Neural cell (in vitro differentiated cells): ENCODE measurements at regions not wholly inside any gene's neighbourhood (a gene's known extent, or its start where the extent isn't known, plus 50 kb on each side); places are given as distances from the start of the nearest gene placed in this dataset.
A peak's percentile ranks its signal among the peaks of the same experiment; 100 is the strongest.

Source experiments
- H2AFZ ChIP-seq: fragments of 200-600, 300-800 bp; sonication (generic), shearing (Covaris generic); 2 replicates; pipeline ENCODE4 v1.6.0; 2014; ENCODE audit warnings: low read depth, mild to moderate bottlenecking, antibody characterized with exemption, low read length, moderate library complexity
- H3F3A ChIP-seq: fragments of 200-600 bp; shearing (Covaris generic); 2 replicates; pipeline ENCODE4 v1.6.1; 2016; ENCODE audit warnings: mild to moderate bottlenecking, moderate library complexity, mixed read lengths, antibody characterized with exemption, low read length; ENCODE audit not compliant: insufficient read depth, poor library complexity, severe bottlenecking
- H3K27ac ChIP-seq: fragments of 200-600, 300-800 bp; sonication (generic), shearing (Covaris generic); 2 replicates; pipeline ENCODE4 v1.5.1; 2014; ENCODE audit warnings: mild to moderate bottlenecking, low read length, moderate library complexity
- H3K27me3 ChIP-seq: fragments of 300-800, 200-600 bp; sonication (generic), shearing (Covaris generic); 2 replicates; pipeline ENCODE4 v1.6.0; 2014; ENCODE audit warnings: mild to moderate bottlenecking, low read depth, low read length, moderate library complexity; ENCODE audit not compliant: insufficient read depth
- H3K36me3 ChIP-seq: fragments of 300-800, 200-600 bp; sonication (generic), shearing (Covaris generic); 2 replicates; pipeline ENCODE4 v1.5.1; 2014; ENCODE audit warnings: mild to moderate bottlenecking, antibody characterized with exemption, low read length, moderate library complexity; ENCODE audit not compliant: insufficient read depth
- H3K4me2 ChIP-seq: fragments of 300-800, 200-600 bp; sonication (generic), shearing (Covaris generic); 2 replicates; pipeline ENCODE4 v1.6.0; 2014; ENCODE audit warnings: mild to moderate bottlenecking, low read length
- H3K4me3 ChIP-seq: fragments of 300-800, 200-600 bp; sonication (generic), shearing (Covaris generic); 2 replicates; pipeline ENCODE4 v1.5.1; 2014; ENCODE audit warnings: mild to moderate bottlenecking, low read length, moderate library complexity
- H3K79me2 ChIP-seq: fragments of 200-600 bp; shearing (Covaris generic); replicated peaks from 2 replicates; pipeline ENCODE4 v1.6.0; 2014; ENCODE audit warnings: mild to moderate bottlenecking, low read length, moderate library complexity; ENCODE audit not compliant: insufficient read depth
- H3K9ac ChIP-seq: fragments of 300-800, 200-600 bp; sonication (generic), shearing (Covaris generic); 2 replicates; pipeline ENCODE4 v1.6.1; 2016; ENCODE audit warnings: mild to moderate bottlenecking, low read length, mixed read lengths
- H3K9me2 ChIP-seq: fragments of 200-600 bp; shearing (Covaris generic); 2 replicates; pipeline ENCODE4 v1.6.1; 2016; ENCODE audit warnings: mild to moderate bottlenecking, low read length, mixed read lengths; ENCODE audit not compliant: insufficient read depth
- H3K9me3 ChIP-seq: fragments of 200-600, 300-800 bp; sonication (generic), shearing (Covaris generic); 2 replicates; pipeline ENCODE4 v1.6.1; 2016; ENCODE audit warnings: mild to moderate bottlenecking, mixed run types, low read length, moderate library complexity, mixed read lengths
- H4K20me1 ChIP-seq: fragments of 200-600 bp; shearing (Covaris generic); 2 replicates; pipeline ENCODE4 v1.6.1; 2016; ENCODE audit warnings: mild to moderate bottlenecking, mixed run types; ENCODE audit not compliant: insufficient read depth
- EP300 ChIP-seq: fragments of 450-650 bp; conservative IDR thresholded peaks from 2 replicates; pipeline ENCODE4 v1.6.1; 2014; ENCODE audit warnings: antibody characterized with exemption, mild to moderate bottlenecking, moderate library complexity; ENCODE audit not compliant: poor library complexity, severe bottlenecking
- EZH2 ChIP-seq: fragments of 200-600, 300-800 bp; shearing (Covaris generic), sonication (generic); IDR thresholded peaks from 2 replicates; pipeline ENCODE4 v1.6.1; 2014; ENCODE audit warnings: antibody characterized with exemption, low read length, borderline replicate concordance, mild to moderate bottlenecking; ENCODE audit not compliant: insufficient read depth, poor library complexity, severe bottlenecking
- MXI1 ChIP-seq: fragments of 450-650 bp; conservative IDR thresholded peaks from 2 replicates; pipeline ENCODE4 v1.6.1; 2014; ENCODE audit warnings: antibody characterized with exemption, mild to moderate bottlenecking; ENCODE audit not compliant: poor library complexity, severe bottlenecking
- POLR2AphosphoS5 ChIP-seq: IDR thresholded peaks from 2 replicates; pipeline ENCODE4 v1.6.1; 2012
- RAD21 ChIP-seq: fragments of 450-650 bp; conservative IDR thresholded peaks from 2 replicates; pipeline ENCODE4 v1.6.1; 2014; ENCODE audit warnings: antibody characterized with exemption, mild to moderate bottlenecking, moderate library complexity
- SMC3 ChIP-seq: fragments of 450-650 bp; conservative IDR thresholded peaks from 2 replicates; pipeline ENCODE4 v1.6.1; 2014; ENCODE audit warnings: antibody characterized with exemption, mild to moderate bottlenecking, moderate library complexity; ENCODE audit not compliant: poor library complexity
- TAF1 ChIP-seq: IDR thresholded peaks from 2 replicates; pipeline ENCODE4 v1.6.1; 2012; ENCODE audit warnings: low read depth
- TF ChIP-seq, protein P1 (sequence below): IDR thresholded peaks from 2 replicates; pipeline ENCODE4 v1.6.1; 2012; ENCODE audit warnings: borderline replicate concordance
- TF ChIP-seq, protein P2 (sequence below): fragments of 450-650 bp; IDR thresholded peaks from 2 replicates; pipeline ENCODE4 v1.5.1; 2014; ENCODE audit warnings: antibody characterized with exemption, mild to moderate bottlenecking, moderate library complexity; ENCODE audit not compliant: poor library complexity, severe bottlenecking

DNA sequence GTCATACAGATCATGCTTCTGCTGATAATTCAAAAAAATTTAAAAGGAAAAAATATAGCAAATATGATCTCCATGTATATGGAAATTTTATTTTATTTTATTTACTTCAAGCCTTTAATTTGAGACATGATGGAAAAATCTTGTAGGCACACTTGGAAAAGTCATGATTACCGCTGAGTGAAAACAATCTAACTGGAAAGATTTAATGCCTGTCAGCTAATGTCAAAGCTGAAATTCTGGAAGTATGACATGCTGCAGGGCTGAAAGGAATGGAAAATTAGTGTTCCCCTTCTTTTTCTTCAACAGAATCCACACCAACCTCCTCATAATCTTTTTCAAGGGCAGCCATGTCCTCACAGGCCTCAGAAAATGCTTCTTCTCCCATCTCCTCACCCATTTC, 58.2 kb downstream of the RPRM start:
- Histone ChIP-seq H3K9me2 (no peaks in the 10 kb centered on the region), H3K27me3 (no peaks in the 10 kb centered on the region), H3K36me3 (no peaks in the 10 kb centered on the region), H3K9ac (no peak overlapping the region), H3K79me2 (no peaks in the 10 kb centered on the region), H3K27ac (no peak overlapping the region), H2AFZ (no peak overlapping the region), H4K20me1 (no peaks in the 10 kb centered on the region), H3K9me3 (no peaks in the 10 kb centered on the region), H3K4me3 (no peak overlapping the region), H3K4me2 (no peak overlapping the region), H3F3A (no peaks in the 10 kb centered on the region)
- TF ChIP-seq EZH2, result no peak
- TF ChIP-seq, protein P1, sequence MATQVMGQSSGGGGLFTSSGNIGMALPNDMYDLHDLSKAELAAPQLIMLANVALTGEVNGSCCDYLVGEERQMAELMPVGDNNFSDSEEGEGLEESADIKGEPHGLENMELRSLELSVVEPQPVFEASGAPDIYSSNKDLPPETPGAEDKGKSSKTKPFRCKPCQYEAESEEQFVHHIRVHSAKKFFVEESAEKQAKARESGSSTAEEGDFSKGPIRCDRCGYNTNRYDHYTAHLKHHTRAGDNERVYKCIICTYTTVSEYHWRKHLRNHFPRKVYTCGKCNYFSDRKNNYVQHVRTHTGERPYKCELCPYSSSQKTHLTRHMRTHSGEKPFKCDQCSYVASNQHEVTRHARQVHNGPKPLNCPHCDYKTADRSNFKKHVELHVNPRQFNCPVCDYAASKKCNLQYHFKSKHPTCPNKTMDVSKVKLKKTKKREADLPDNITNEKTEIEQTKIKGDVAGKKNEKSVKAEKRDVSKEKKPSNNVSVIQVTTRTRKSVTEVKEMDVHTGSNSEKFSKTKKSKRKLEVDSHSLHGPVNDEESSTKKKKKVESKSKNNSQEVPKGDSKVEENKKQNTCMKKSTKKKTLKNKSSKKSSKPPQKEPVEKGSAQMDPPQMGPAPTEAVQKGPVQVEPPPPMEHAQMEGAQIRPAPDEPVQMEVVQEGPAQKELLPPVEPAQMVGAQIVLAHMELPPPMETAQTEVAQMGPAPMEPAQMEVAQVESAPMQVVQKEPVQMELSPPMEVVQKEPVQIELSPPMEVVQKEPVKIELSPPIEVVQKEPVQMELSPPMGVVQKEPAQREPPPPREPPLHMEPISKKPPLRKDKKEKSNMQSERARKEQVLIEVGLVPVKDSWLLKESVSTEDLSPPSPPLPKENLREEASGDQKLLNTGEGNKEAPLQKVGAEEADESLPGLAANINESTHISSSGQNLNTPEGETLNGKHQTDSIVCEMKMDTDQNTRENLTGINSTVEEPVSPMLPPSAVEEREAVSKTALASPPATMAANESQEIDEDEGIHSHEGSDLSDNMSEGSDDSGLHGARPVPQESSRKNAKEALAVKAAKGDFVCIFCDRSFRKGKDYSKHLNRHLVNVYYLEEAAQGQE, result peak; percentile 51
- no peak for TF ChIP-seq TAF1
- TF ChIP-seq, protein P2, sequence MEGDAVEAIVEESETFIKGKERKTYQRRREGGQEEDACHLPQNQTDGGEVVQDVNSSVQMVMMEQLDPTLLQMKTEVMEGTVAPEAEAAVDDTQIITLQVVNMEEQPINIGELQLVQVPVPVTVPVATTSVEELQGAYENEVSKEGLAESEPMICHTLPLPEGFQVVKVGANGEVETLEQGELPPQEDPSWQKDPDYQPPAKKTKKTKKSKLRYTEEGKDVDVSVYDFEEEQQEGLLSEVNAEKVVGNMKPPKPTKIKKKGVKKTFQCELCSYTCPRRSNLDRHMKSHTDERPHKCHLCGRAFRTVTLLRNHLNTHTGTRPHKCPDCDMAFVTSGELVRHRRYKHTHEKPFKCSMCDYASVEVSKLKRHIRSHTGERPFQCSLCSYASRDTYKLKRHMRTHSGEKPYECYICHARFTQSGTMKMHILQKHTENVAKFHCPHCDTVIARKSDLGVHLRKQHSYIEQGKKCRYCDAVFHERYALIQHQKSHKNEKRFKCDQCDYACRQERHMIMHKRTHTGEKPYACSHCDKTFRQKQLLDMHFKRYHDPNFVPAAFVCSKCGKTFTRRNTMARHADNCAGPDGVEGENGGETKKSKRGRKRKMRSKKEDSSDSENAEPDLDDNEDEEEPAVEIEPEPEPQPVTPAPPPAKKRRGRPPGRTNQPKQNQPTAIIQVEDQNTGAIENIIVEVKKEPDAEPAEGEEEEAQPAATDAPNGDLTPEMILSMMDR, result no peak
- peak; percentile 43 for TF ChIP-seq EP300
- TF ChIP-seq POLR2AphosphoS5, result peak; percentile 52
- no peak for TF ChIP-seq SMC3
- no peak for TF ChIP-seq RAD21
- no peak for TF ChIP-seq MXI1

DNA sequence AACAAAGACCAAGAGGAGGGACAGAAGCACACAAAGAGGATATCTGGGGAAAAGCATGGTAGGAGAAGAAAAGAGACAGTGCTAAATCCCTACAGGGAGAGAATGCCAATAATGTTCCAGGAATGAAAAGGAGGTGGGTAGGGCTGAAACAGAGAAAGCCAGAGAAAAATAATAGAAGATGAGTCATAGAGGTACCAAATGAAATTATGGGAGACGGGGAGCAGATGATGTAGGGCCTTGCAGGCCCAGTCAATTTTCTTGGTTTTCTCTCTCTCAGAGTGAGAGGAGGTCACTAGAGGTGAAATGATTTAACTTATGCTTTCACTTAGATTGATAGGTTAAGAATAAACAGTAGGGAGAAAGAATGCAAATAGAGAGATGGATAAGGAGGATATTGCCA, 61.5 kb downstream of the RPRM start:
- H4K20me1 ChIP-seq, result no peaks in the 10 kb centered on the region
- no peak overlapping the region for H3K4me2 ChIP-seq
- H3K36me3 ChIP-seq, result no peaks in the 10 kb centered on the region
- no peak overlapping the region for H3K27ac ChIP-seq
- no peaks in the 10 kb centered on the region for H3K79me2 ChIP-seq
- H3K27me3 ChIP-seq, result no peaks in the 10 kb centered on the region
- H3K9ac ChIP-seq, result no peak overlapping the region
- no peaks in the 10 kb centered on the region for H3K9me3 ChIP-seq
- H3K4me3 ChIP-seq, result no peak overlapping the region
- H3F3A ChIP-seq, result no peaks in the 10 kb centered on the region
- no peak overlapping the region for H2AFZ ChIP-seq
- no peak for TF ChIP-seq EP300
- no peak for TF ChIP-seq SMC3
- TF ChIP-seq, protein P1, result no peak
- no peak for TF ChIP-seq EZH2
- TF ChIP-seq TAF1, result no peak
- TF ChIP-seq POLR2AphosphoS5, result no peak
- TF ChIP-seq MXI1, result no peak
- TF ChIP-seq RAD21, result no peak
- TF ChIP-seq, protein P2, result no peak
- no peaks in the 10 kb centered on the region for H3K9me2 ChIP-seq
